ENCODE measurements at regions not wholly inside any gene's neighbourhood (a gene's known extent, or its start where the extent isn't known, plus 50 kb on each side); places are given as distances from the start of the nearest gene placed in this dataset.

DNA sequence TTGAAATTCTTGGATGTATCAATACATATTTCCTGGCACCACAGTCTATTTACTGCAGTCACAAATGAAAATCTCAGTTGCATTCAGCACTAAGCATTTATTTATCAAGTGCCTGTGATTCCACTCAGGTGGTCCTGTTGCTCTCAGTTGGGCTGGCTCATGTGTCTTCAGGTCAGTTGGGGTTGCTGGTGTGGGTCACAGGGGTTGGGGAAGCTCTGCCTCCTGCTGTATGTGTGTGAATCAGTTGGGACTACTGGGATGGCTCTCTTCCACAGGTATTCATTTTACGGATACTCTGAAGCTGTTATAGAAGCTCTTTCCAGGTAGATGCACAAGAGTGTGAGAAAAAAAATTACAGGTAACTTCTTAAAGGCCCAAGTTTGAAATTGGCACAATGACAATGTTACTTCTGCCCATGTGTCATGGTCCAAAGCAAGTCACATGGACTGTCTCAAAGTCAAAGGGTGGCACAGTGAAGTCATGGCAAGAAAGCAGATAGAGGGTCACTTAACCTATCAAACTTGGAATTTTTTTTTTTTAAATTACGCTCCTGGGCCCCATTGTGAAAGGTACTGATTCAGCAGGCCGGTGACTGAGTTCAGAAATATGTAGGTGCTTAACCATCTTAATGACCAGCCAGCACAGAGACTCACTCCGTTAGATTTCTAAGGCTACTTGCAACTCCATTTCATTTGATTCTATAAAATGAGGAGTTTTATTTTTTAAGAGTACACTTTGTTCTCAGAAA is 249.2 kb upstream of the GCFC2 start:
- TF ChIP-seq, protein P1, sequence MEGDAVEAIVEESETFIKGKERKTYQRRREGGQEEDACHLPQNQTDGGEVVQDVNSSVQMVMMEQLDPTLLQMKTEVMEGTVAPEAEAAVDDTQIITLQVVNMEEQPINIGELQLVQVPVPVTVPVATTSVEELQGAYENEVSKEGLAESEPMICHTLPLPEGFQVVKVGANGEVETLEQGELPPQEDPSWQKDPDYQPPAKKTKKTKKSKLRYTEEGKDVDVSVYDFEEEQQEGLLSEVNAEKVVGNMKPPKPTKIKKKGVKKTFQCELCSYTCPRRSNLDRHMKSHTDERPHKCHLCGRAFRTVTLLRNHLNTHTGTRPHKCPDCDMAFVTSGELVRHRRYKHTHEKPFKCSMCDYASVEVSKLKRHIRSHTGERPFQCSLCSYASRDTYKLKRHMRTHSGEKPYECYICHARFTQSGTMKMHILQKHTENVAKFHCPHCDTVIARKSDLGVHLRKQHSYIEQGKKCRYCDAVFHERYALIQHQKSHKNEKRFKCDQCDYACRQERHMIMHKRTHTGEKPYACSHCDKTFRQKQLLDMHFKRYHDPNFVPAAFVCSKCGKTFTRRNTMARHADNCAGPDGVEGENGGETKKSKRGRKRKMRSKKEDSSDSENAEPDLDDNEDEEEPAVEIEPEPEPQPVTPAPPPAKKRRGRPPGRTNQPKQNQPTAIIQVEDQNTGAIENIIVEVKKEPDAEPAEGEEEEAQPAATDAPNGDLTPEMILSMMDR (IDR thresholded peaks at IDR 0.05): no peak
- no peak for TF ChIP-seq POLR2A (IDR thresholded peaks at IDR 0.05)
